Endothelial cell (in vitro differentiated cells): ENCODE measurements at regions not wholly inside any gene's neighbourhood (a gene's known extent, or its start where the extent isn't known, plus 50 kb on each side); places are given as distances from the start of the nearest gene placed in this dataset.

Source experiments
- DNase-seq: peaks from one replicate; pipeline ENCODE4 v3.0.0; 2021; ENCODE audit warnings: low spot score
- H3K27ac Mint-ChIP-seq: one replicate; pipeline ENCODE4 v1.8.0; 2021; ENCODE audit warnings: mixed read lengths, inconsistent platforms; ENCODE audit not compliant: unreplicated experiment
- H3K27me3 Mint-ChIP-seq: one replicate; pipeline ENCODE4 v1.8.0; 2021; ENCODE audit warnings: mild to moderate bottlenecking, moderate library complexity, mixed read lengths, inconsistent platforms; ENCODE audit not compliant: unreplicated experiment
- H3K36me3 Mint-ChIP-seq: one replicate; pipeline ENCODE4 v1.8.0; 2021; ENCODE audit warnings: mild to moderate bottlenecking, low read depth, mixed read lengths, inconsistent platforms; ENCODE audit not compliant: unreplicated experiment
- H3K4me1 Mint-ChIP-seq: one replicate; pipeline ENCODE4 v1.8.0; 2021; ENCODE audit warnings: mild to moderate bottlenecking, mixed read lengths, inconsistent platforms; ENCODE audit not compliant: unreplicated experiment
- H3K4me3 Mint-ChIP-seq: one replicate; pipeline ENCODE4 v1.8.0; 2021; ENCODE audit warnings: mild to moderate bottlenecking, mixed read lengths, inconsistent platforms; ENCODE audit not compliant: unreplicated experiment
- H3K9me3 Mint-ChIP-seq: one replicate; pipeline ENCODE4 v1.8.0; 2021; ENCODE audit warnings: mixed read lengths, inconsistent platforms; ENCODE audit not compliant: unreplicated experiment
- TF ChIP-seq, protein P1 (sequence below): fragments of 200-600 bp; sonication (generic); IDR thresholded peaks from one replicate; pipeline ENCODE4 v1.5.0; 2021; ENCODE audit warnings: antibody characterized with exemption; ENCODE audit not compliant: unreplicated experiment

DNA sequence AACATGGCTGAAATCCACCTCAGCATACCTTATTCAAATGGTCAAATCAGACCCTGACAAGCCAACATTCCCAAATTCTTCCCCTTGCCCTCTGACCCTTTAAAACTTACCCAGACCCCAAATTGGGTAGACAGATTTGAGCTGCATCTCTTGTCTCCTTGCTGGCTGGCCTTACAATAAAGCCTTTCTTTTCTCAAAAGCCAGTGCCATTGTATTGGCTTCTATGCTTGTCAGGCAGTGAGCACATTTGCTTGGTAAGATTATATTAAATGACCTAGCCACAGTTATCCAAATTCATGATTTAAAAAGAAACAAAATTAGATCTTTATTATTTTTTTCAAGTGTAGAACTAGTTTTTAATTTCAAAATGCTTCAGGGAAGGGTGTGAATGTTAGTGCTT, 67.8 kb upstream of the FAM83B start:
- TF ChIP-seq, protein P1, sequence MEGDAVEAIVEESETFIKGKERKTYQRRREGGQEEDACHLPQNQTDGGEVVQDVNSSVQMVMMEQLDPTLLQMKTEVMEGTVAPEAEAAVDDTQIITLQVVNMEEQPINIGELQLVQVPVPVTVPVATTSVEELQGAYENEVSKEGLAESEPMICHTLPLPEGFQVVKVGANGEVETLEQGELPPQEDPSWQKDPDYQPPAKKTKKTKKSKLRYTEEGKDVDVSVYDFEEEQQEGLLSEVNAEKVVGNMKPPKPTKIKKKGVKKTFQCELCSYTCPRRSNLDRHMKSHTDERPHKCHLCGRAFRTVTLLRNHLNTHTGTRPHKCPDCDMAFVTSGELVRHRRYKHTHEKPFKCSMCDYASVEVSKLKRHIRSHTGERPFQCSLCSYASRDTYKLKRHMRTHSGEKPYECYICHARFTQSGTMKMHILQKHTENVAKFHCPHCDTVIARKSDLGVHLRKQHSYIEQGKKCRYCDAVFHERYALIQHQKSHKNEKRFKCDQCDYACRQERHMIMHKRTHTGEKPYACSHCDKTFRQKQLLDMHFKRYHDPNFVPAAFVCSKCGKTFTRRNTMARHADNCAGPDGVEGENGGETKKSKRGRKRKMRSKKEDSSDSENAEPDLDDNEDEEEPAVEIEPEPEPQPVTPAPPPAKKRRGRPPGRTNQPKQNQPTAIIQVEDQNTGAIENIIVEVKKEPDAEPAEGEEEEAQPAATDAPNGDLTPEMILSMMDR, result no peak
- H3K4me3 Mint-ChIP-seq, result no peak overlapping the region
- no peaks in the 10 kb centered on the region for H3K4me1 Mint-ChIP-seq
- no peaks in the 10 kb centered on the region for H3K36me3 Mint-ChIP-seq
- no peaks in the 10 kb centered on the region for H3K9me3 Mint-ChIP-seq
- no peak overlapping the region for H3K27ac Mint-ChIP-seq
- no peaks in the 10 kb centered on the region for H3K27me3 Mint-ChIP-seq
- no peak for DNase-seq

DNA sequence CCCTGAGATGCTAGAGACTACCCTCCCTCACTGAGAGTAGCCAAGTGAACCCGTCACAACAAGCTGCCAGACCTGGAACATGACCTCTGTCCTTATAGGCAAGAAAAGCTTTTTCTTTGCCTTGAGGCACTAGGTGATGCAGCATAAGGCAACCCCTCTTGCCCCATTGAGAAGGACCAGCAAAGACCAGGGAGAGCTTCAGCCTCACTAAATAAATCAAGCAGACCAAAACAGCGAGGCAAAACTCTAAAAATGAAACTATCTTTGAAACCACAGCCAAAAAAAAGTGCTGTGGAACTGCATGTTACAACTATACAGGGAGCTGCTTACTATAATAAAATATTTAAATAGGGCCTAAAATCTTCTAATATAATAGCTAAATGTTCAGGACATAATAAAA, 62.6 kb upstream of the FAM83B start:
- Mint-ChIP-seq H3K27me3 (no peaks in the 10 kb centered on the region), H3K36me3 (no peaks in the 10 kb centered on the region), H3K9me3 (no peaks in the 10 kb centered on the region), H3K27ac (no peak overlapping the region), H3K4me3 (no peak overlapping the region), H3K4me1 (no peaks in the 10 kb centered on the region)
- no peak for DNase-seq
- TF ChIP-seq, protein P1, result no peak

DNA sequence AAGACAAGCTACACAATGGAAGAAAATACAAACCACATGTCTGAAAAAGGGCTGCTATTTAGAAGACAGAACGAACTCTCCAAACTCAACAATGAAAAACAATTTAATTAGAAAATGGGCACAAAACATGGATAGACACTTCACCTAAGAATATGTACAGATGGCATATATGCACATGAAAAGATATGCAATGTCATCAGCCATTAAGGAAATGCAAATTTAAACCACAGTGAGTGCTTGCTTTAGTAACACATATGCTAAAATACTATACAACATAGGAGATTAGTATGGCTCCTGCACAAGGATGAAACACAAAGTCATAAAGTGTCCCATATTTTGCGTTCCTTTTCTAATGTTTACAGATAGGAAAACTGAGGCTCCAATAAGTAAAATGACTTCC, 60.4 kb upstream of the FAM83B start:
- Mint-ChIP-seq H3K4me1 (no peaks in the 10 kb centered on the region), H3K27ac (no peak overlapping the region), H3K27me3 (peaks cover 2% of the 10 kb centered on the region), H3K9me3 (no peaks in the 10 kb centered on the region), H3K4me3 (no peak overlapping the region), H3K36me3 (no peaks in the 10 kb centered on the region)
- TF ChIP-seq, protein P1, result no peak
- no peak for DNase-seq

DNA sequence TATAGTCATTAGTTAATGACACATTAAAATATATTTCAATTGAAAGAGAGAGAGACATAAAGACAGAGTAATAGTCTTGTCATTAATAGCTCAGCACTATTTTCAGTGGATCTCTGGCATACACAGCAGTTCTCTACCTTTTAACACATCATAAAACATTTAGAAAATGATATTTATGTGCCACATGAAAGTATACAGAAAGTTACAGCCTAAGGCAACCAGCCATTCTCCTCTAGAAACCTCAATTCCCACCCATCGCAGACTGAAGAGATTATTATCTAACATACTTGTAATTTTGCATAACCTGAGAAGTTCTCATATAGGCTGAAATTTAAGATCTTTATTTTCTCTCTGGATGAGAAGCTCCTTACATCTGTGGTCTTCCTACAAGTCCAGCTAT, 58.7 kb upstream of the FAM83B start:
- no peak overlapping the region for H3K27ac Mint-ChIP-seq
- H3K9me3 Mint-ChIP-seq, result no peaks in the 10 kb centered on the region
- no peak overlapping the region for H3K4me3 Mint-ChIP-seq
- no peak for DNase-seq
- H3K4me1 Mint-ChIP-seq, result no peaks in the 10 kb centered on the region
- no peaks in the 10 kb centered on the region for H3K36me3 Mint-ChIP-seq
- TF ChIP-seq, protein P1, result no peak
- peaks cover 2% of the 10 kb centered on the region for H3K27me3 Mint-ChIP-seq
